ENCODE measurements at regions not wholly inside any gene's neighbourhood (a gene's known extent, or its start where the extent isn't known, plus 50 kb on each side); places are given as distances from the start of the nearest gene placed in this dataset.
A peak's percentile ranks its signal among the peaks of the same experiment; 100 is the strongest.

GRCh38 chr11:129324533-129325175 is 51.0 kb upstream of the BARX2 start:
- DNase-seq (ENCODE audit: low spot score) (peak; percentile 91), ATAC-seq (peak; percentile 89)

- DNase-seq (ENCODE audit: low spot score) (peak; percentile 60), ATAC-seq (peak; percentile 69)
These were observed 51.6 kb upstream of the BARX2 start for GRCh38 chr11:129323896-129324502.

GRCh38 chr11:129322941-129323340 is 52.7 kb upstream of the BARX2 start:
- ATAC-seq: peak; percentile 24

GRCh38 chr11:129321076-129321475 is 54.6 kb upstream of the BARX2 start:
- ATAC-seq: no peak
- DNase-seq (ENCODE audit: low spot score): no peak

More at GRCh38 chr11:129322941-129323340, 52.7 kb upstream of the BARX2 start:
- DNase-seq (ENCODE audit: low spot score): no peak

GRCh38 chr11:129320494-129320893 is 55.2 kb upstream of the BARX2 start:
- no peak for DNase-seq (ENCODE audit: low spot score)
- ATAC-seq: no peak

GRCh38 chr11:129319751-129320150 is 55.9 kb upstream of the BARX2 start:
- DNase-seq (ENCODE audit: low spot score) (no peak), ATAC-seq (no peak)

GRCh38 chr11:129319201-129319600 is 56.4 kb upstream of the BARX2 start:
- ATAC-seq (no peak), DNase-seq (ENCODE audit: low spot score) (no peak)

- no peak for ATAC-seq
These were observed 58.1 kb upstream of the BARX2 start for GRCh38 chr11:129317571-129317970.

GRCh38 chr11:129316781-129317180 is 58.9 kb upstream of the BARX2 start:
- ATAC-seq (no peak), DNase-seq (ENCODE audit: low spot score) (no peak)

More at GRCh38 chr11:129317571-129317970, 58.1 kb upstream of the BARX2 start:
- no peak for DNase-seq (ENCODE audit: low spot score)

- no peak for DNase-seq (ENCODE audit: low spot score)
- ATAC-seq: peak; percentile 89
These were observed 59.7 kb upstream of the BARX2 start for GRCh38 chr11:129315781-129316579.

GRCh38 chr11:129314371-129314770 is 61.3 kb upstream of the BARX2 start:
- DNase-seq (ENCODE audit: low spot score) (no peak), ATAC-seq (no peak)

GRCh38 chr11:129313541-129314297 is 61.9 kb upstream of the BARX2 start:
- ATAC-seq (peak; percentile 66), DNase-seq (ENCODE audit: low spot score) (no peak)

- DNase-seq (ENCODE audit: low spot score): no peak
These were observed 62.7 kb upstream of the BARX2 start for GRCh38 chr11:129312730-129313503.

GRCh38 chr11:129308241-129308865 is 67.3 kb upstream of the BARX2 start:
- DNase-seq (ENCODE audit: low spot score): peak; percentile 61

More at GRCh38 chr11:129312730-129313503, 62.7 kb upstream of the BARX2 start:
- no peak for ATAC-seq

GRCh38 chr11:129307162-129307561 is 68.5 kb upstream of the BARX2 start:
- DNase-seq (ENCODE audit: low spot score): no peak

More at GRCh38 chr11:129308241-129308865, 67.3 kb upstream of the BARX2 start:
- ATAC-seq: peak; percentile 96

GRCh38 chr11:129302386-129303101 is 73.1 kb upstream of the BARX2 start:
- peak; percentile 98 for ATAC-seq
- peak; percentile 84 for DNase-seq (ENCODE audit: low spot score)

More at GRCh38 chr11:129307162-129307561, 68.5 kb upstream of the BARX2 start:
- ATAC-seq: no peak

GRCh38 chr11:129300099-129300498 is 75.5 kb upstream of the BARX2 start:
- DNase-seq (ENCODE audit: low spot score): no peak
- ATAC-seq: no peak

- ATAC-seq (no peak), DNase-seq (ENCODE audit: low spot score) (no peak)
These were observed 76.7 kb upstream of the BARX2 start for GRCh38 chr11:129298988-129299387.

GRCh38 chr11:129295746-129296145 is 79.9 kb upstream of the BARX2 start:
- DNase-seq (ENCODE audit: low spot score) (no peak), ATAC-seq (no peak)

Measured in left lobe of liver (tissue), 2 donors.